Activated effector memory CD4-positive, alpha-beta T cell treated with anti-CD3 and anti-CD28 coated beads, Interleukin-2, amount 50 U/mL, for 16 hours (primary cell): ENCODE measurements at regions not wholly inside any gene's neighbourhood (a gene's known extent, or its start where the extent isn't known, plus 50 kb on each side); places are given as distances from the start of the nearest gene placed in this dataset.

Source experiments
- DNase-seq: peaks from one replicate; pipeline ENCODE4 v3.0.0-alpha.2; 2020

GRCh38 chr9:134276453-134277245, 49.6 kb upstream of the RXRA start:
- DNase-seq: no peak
